Astrocyte (in vitro differentiated cells and primary cell): ENCODE measurements at regions not wholly inside any gene's neighbourhood (a gene's known extent, or its start where the extent isn't known, plus 50 kb on each side); places are given as distances from the start of the nearest gene placed in this dataset.

ENCODE experiments used
- DNase-seq: peaks from one replicate; pipeline ENCODE4 v3.0.0-alpha.2; 2010; ENCODE audit warnings: low read depth
- FAIRE-seq: peaks from 2 replicates; lab custom pipeline; 2011; peaks lifted over from hg19 to GRCh38; lab: Jason Lieb, UNC
- H2AFZ ChIP-seq: 2 replicates; pipeline ENCODE4 v1.6.0; 2012; ENCODE audit warnings: low read depth, low read length, inconsistent platforms
- H3K27ac ChIP-seq: 2 replicates; pipeline ENCODE4 v1.5.1; 2011; ENCODE audit warnings: low read depth, low read length, inconsistent platforms
- H3K27me3 ChIP-seq: 2 replicates; pipeline ENCODE4 v1.6.0; 2011; ENCODE audit warnings: low read length, inconsistent platforms; ENCODE audit not compliant: insufficient read depth
- H3K36me3 ChIP-seq: 2 replicates; pipeline ENCODE4 v1.5.1; 2011; ENCODE audit warnings: low read length, inconsistent platforms; ENCODE audit not compliant: insufficient read depth
- H3K4me1 ChIP-seq: 2 replicates; pipeline ENCODE4 v1.5.1; 2011; ENCODE audit warnings: low read length, inconsistent platforms; ENCODE audit not compliant: insufficient read depth
- H3K4me2 ChIP-seq: 2 replicates; pipeline ENCODE4 v1.6.0; 2012; ENCODE audit warnings: low read length, inconsistent platforms
- H3K4me3 ChIP-seq: 2 replicates; pipeline ENCODE4 v1.5.1; 2011; ENCODE audit warnings: low read depth, mild to moderate bottlenecking, low read length, inconsistent platforms; ENCODE audit not compliant: insufficient read depth
- H3K79me2 ChIP-seq: 2 replicates; pipeline ENCODE4 v1.6.0; 2012; ENCODE audit warnings: mild to moderate bottlenecking, low read length, inconsistent platforms; ENCODE audit not compliant: insufficient read depth
- H3K9ac ChIP-seq: 2 replicates; pipeline ENCODE4 v1.6.0; 2012; ENCODE audit warnings: mild to moderate bottlenecking, low read length, inconsistent platforms
- H3K9me3 ChIP-seq: 2 replicates; pipeline ENCODE4 v1.5.1; 2012; ENCODE audit warnings: low read depth, mild to moderate bottlenecking, low read length, inconsistent platforms; ENCODE audit not compliant: insufficient read depth
- H4K20me1 ChIP-seq: 2 replicates; pipeline ENCODE4 v1.6.0; 2012; ENCODE audit warnings: low read length, inconsistent platforms; ENCODE audit not compliant: insufficient read depth
- H3K27ac Mint-ChIP-seq: one replicate; pipeline ENCODE4 v1.8.0; 2021; ENCODE audit warnings: mild to moderate bottlenecking, mixed read lengths; ENCODE audit not compliant: unreplicated experiment
- H3K27me3 Mint-ChIP-seq: one replicate; pipeline ENCODE4 v1.8.0; 2021; ENCODE audit warnings: low read depth, mixed read lengths; ENCODE audit not compliant: unreplicated experiment
- H3K36me3 Mint-ChIP-seq: one replicate; pipeline ENCODE4 v1.8.0; 2021; ENCODE audit warnings: low read depth, mixed read lengths; ENCODE audit not compliant: unreplicated experiment
- H3K4me1 Mint-ChIP-seq: one replicate; pipeline ENCODE4 v1.8.0; 2021; ENCODE audit warnings: low read depth, mixed read lengths; ENCODE audit not compliant: unreplicated experiment
- H3K4me3 Mint-ChIP-seq: one replicate; pipeline ENCODE4 v1.8.0; 2021; ENCODE audit warnings: mild to moderate bottlenecking, moderate library complexity, mixed read lengths; ENCODE audit not compliant: unreplicated experiment
- H3K9me3 Mint-ChIP-seq: one replicate; pipeline ENCODE4 v1.8.0; 2021; ENCODE audit warnings: mild to moderate bottlenecking, mixed read lengths; ENCODE audit not compliant: unreplicated experiment
- EZH2 ChIP-seq: IDR thresholded peaks from 2 replicates; pipeline ENCODE4 v1.6.1; 2012; ENCODE audit warnings: mild to moderate bottlenecking, low read length, inconsistent platforms; ENCODE audit not compliant: insufficient read depth
- TF ChIP-seq, protein P1 (sequence below): IDR thresholded peaks from 2 replicates; pipeline ENCODE4 v1.5.1; 2011; ENCODE audit warnings: low read depth, mild to moderate bottlenecking, inconsistent platforms, low read length, moderate library complexity; ENCODE audit not compliant: insufficient read depth

DNA sequence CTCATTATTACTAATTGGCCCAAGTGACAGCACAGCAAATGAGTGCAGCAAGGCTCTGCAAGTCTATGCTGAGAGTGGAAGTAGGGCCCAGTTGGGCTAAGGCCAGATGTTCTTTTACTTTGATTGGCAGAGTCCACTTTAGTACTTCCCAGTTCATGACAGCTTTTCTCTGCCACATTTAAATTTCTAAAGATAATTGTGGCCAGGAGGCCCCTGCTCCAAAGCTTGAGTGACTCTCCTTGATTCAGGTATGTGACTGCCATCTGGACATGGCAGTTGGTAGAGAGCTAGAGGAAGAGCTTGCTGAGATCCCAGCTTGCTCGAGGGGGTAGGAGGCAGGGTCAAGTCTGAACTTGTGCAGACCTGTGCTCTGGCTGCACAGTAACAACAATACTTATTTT is 154.1 kb downstream of the CARTPT start:
- no peak overlapping the region for H3K27ac Mint-ChIP-seq

DNA sequence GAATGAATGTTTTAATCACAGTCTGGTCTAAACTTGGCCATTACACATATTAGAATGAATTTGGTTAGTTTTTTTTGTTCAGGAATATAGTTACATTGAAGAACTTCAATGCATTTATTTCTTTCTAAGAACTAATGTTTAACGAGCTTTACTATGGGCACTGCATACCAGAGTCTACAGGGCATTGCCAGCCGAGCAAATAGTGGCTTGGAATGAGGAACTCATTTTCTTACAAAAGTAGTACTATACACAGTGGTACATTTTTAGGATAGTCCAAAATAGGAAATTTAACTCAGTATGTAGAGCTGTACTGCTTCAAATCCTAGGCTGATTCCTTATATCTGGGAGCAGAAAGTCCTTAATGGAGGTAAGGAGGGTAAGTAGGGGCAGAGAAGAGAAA is 155.4 kb downstream of the CARTPT start:
- H3K4me1 ChIP-seq, result no peaks in the 10 kb centered on the region
- H4K20me1 ChIP-seq, result no peaks in the 10 kb centered on the region
- no peak for FAIRE-seq
- Mint-ChIP-seq H3K4me1 (no peaks in the 10 kb centered on the region), H3K36me3 (no peaks in the 10 kb centered on the region), H3K27me3 (no peaks in the 10 kb centered on the region), H3K4me3 (no peak overlapping the region), H3K9me3 (no peaks in the 10 kb centered on the region), H3K27ac (no peak overlapping the region)
- H3K9ac ChIP-seq, result no peak overlapping the region
- H2AFZ ChIP-seq, result no peak overlapping the region
- DNase-seq, result no peak
- H3K9me3 ChIP-seq, result no peaks in the 10 kb centered on the region
- H3K79me2 ChIP-seq, result no peaks in the 10 kb centered on the region
- no peaks in the 10 kb centered on the region for H3K27me3 ChIP-seq
- H3K4me2 ChIP-seq, result no peak overlapping the region
- H3K27ac ChIP-seq, result no peak overlapping the region
- H3K36me3 ChIP-seq, result no peaks in the 10 kb centered on the region
- H3K4me3 ChIP-seq, result no peak overlapping the region
- no peak for TF ChIP-seq EZH2
- TF ChIP-seq, protein P1, sequence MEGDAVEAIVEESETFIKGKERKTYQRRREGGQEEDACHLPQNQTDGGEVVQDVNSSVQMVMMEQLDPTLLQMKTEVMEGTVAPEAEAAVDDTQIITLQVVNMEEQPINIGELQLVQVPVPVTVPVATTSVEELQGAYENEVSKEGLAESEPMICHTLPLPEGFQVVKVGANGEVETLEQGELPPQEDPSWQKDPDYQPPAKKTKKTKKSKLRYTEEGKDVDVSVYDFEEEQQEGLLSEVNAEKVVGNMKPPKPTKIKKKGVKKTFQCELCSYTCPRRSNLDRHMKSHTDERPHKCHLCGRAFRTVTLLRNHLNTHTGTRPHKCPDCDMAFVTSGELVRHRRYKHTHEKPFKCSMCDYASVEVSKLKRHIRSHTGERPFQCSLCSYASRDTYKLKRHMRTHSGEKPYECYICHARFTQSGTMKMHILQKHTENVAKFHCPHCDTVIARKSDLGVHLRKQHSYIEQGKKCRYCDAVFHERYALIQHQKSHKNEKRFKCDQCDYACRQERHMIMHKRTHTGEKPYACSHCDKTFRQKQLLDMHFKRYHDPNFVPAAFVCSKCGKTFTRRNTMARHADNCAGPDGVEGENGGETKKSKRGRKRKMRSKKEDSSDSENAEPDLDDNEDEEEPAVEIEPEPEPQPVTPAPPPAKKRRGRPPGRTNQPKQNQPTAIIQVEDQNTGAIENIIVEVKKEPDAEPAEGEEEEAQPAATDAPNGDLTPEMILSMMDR, result no peak

More for the DNA sequence above, 154.1 kb downstream of the CARTPT start:
- Histone ChIP-seq H3K4me2 (no peak overlapping the region), H3K36me3 (no peaks in the 10 kb centered on the region), H3K4me3 (no peak overlapping the region), H3K4me1 (no peaks in the 10 kb centered on the region), H3K27ac (no peak overlapping the region), H2AFZ (no peak overlapping the region), H4K20me1 (no peaks in the 10 kb centered on the region), H3K27me3 (no peaks in the 10 kb centered on the region), H3K79me2 (no peaks in the 10 kb centered on the region), H3K9me3 (no peaks in the 10 kb centered on the region), H3K9ac (no peak overlapping the region)
- no peak for DNase-seq
- Mint-ChIP-seq H3K27me3 (no peaks in the 10 kb centered on the region), H3K4me1 (no peaks in the 10 kb centered on the region), H3K9me3 (no peaks in the 10 kb centered on the region), H3K36me3 (no peaks in the 10 kb centered on the region), H3K4me3 (no peak overlapping the region)
- TF ChIP-seq, protein P1, result no peak
- no peak for TF ChIP-seq EZH2
- FAIRE-seq, result no peak

DNA sequence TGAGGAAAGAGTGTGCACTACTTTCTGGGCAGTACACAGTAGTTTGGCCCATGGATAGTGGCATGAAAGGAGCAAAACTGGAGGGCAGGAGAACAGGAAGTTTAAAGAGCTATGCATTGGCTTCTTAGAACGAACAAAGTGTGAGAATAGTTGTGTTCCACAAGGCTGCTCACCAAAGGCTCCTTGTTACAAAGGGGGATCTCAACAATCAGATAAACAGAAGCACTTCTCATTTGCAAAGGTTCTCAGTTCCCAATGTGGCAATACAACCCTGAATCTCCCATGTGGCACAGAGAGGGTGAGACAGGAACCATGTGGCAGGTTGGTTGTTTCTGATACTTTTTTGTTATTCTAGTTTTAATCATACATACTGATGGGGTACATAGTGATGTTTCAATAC is 158.4 kb downstream of the CARTPT start:
- no peaks in the 10 kb centered on the region for H3K9me3 ChIP-seq
- no peak overlapping the region for H2AFZ ChIP-seq
- no peaks in the 10 kb centered on the region for H4K20me1 ChIP-seq
- Mint-ChIP-seq H3K9me3 (peaks cover 5% of the 10 kb centered on the region), H3K27me3 (peaks cover 7% of the 10 kb centered on the region), H3K27ac (no peak overlapping the region), H3K4me3 (no peak overlapping the region), H3K36me3 (no peaks in the 10 kb centered on the region), H3K4me1 (peaks cover 3% of the 10 kb centered on the region)
- no peak overlapping the region for H3K4me2 ChIP-seq
- no peak overlapping the region for H3K27ac ChIP-seq
- TF ChIP-seq, protein P1, result no peak
- no peak for TF ChIP-seq EZH2
- no peaks in the 10 kb centered on the region for H3K27me3 ChIP-seq
- no peak overlapping the region for H3K4me3 ChIP-seq
- no peaks in the 10 kb centered on the region for H3K36me3 ChIP-seq
- no peaks in the 10 kb centered on the region for H3K4me1 ChIP-seq
- FAIRE-seq (no peak), DNase-seq (no peak)
- no peaks in the 10 kb centered on the region for H3K79me2 ChIP-seq
- no peak overlapping the region for H3K9ac ChIP-seq
